ENCODE measurements at regions not wholly inside any gene's neighbourhood (a gene's known extent, or its start where the extent isn't known, plus 50 kb on each side); places are given as distances from the start of the nearest gene placed in this dataset.

GRCh38 chr2:2839393-2839781 lies 508.3 kb upstream of the MYT1L start:
- TF ChIP-seq, protein P1, sequence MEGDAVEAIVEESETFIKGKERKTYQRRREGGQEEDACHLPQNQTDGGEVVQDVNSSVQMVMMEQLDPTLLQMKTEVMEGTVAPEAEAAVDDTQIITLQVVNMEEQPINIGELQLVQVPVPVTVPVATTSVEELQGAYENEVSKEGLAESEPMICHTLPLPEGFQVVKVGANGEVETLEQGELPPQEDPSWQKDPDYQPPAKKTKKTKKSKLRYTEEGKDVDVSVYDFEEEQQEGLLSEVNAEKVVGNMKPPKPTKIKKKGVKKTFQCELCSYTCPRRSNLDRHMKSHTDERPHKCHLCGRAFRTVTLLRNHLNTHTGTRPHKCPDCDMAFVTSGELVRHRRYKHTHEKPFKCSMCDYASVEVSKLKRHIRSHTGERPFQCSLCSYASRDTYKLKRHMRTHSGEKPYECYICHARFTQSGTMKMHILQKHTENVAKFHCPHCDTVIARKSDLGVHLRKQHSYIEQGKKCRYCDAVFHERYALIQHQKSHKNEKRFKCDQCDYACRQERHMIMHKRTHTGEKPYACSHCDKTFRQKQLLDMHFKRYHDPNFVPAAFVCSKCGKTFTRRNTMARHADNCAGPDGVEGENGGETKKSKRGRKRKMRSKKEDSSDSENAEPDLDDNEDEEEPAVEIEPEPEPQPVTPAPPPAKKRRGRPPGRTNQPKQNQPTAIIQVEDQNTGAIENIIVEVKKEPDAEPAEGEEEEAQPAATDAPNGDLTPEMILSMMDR (IDR thresholded peaks at IDR 0.05 in 4 of 5, conservative IDR thresholded peaks at IDR 0.05 in 1 of 5) = no peak
- no peak for TF ChIP-seq POLR2A (IDR thresholded peaks at IDR 0.05)

Data from gastrocnemius medialis (tissue), 4 donors.